B cell (primary cell): ENCODE measurements at regions not wholly inside any gene's neighbourhood (a gene's known extent, or its start where the extent isn't known, plus 50 kb on each side); places are given as distances from the start of the nearest gene placed in this dataset.

ENCODE experiments used
- ATAC-seq: fragments of 200-7000 bp; cut with Tn5 transposase; one replicate; pipeline ENCODE4 v1.10.0; 2021; ENCODE audit warnings: low read depth, mild to moderate bottlenecking, moderate number of reproducible peaks, moderate library complexity
- CTCF ChIA-PET: fragments of 350-600 bp; sonication (Branson Sonifier 250); formaldehyde crosslinking; loops from one replicate; lab custom pipeline; 2021; ENCODE audit warnings: antibody characterized with exemption, inconsistent platforms; lab: Charles Lee
- POLR2A ChIA-PET: fragments of 350-600 bp; sonication (Branson Sonifier 250); formaldehyde crosslinking; loops from one replicate; lab custom pipeline; 2021; ENCODE audit warnings: antibody characterized with exemption; lab: Charles Lee
- DNase-seq: peaks from one replicate; pipeline ENCODE4 v3.0.0; 2013
- H2AFZ ChIP-seq: 2 replicates; pipeline ENCODE4 v1.6.1; 2012; ENCODE audit warnings: mild to moderate bottlenecking, low read depth, low read length; ENCODE audit not compliant: insufficient read depth, poor library complexity, severe bottlenecking
- H3K27ac ChIP-seq, 2 donors: 1 replicate in 1 of 2; 2 replicates in 1 of 2; pipeline ENCODE4 v1.5.1; 2012 to 2013; ENCODE audit warnings: low read length in 2 of 2, mild to moderate bottlenecking in 2 of 2, moderate library complexity in 1 of 2
- H3K27me3 ChIP-seq, 4 experiments: fragments of 200-600 bp in 1 of 4; sonication (generic) in 1 of 4; replicated peaks in 1 of 4; 1 replicate in 2 of 4; 2 replicates in 2 of 4; pipeline versions ENCODE4 v1.6.1 to v1.7.0; 2013 to 2016; ENCODE audit warnings: low read length in 3 of 4, mild to moderate bottlenecking in 2 of 4, mixed read lengths in 1 of 4, moderate library complexity in 1 of 4; ENCODE audit not compliant: insufficient read depth in 4 of 4, control insufficient read depth in 3 of 4; ENCODE audit errors: control extremely low read depth in 1 of 4
- H3K36me3 ChIP-seq, 2 experiments: replicated peaks in 1 of 2; 1 replicate in 1 of 2; 2 replicates in 1 of 2; pipeline versions ENCODE4 v1.6.1 to v1.7.1; 2013; ENCODE audit warnings: low read length in 1 of 2; ENCODE audit not compliant: insufficient read depth in 2 of 2, control insufficient read depth in 1 of 2; ENCODE audit errors: control extremely low read depth in 1 of 2, extremely low read depth in 1 of 2
- H3K4me1 ChIP-seq, 2 donors: fragments of 200-600 bp in 1 of 2; sonication (generic) in 1 of 2; 1 replicate in 1 of 2; 2 replicates in 1 of 2; pipeline versions ENCODE4 v1.5.1 to v1.6.1; 2013 to 2017; ENCODE audit warnings: low read length in 2 of 2; ENCODE audit not compliant: control insufficient read depth in 2 of 2, insufficient read depth in 2 of 2
- H3K4me2 ChIP-seq: replicated peaks from 2 replicates; pipeline ENCODE3; 2012; ENCODE audit warnings: mild to moderate bottlenecking, low read depth, low read length; ENCODE audit not compliant: poor library complexity, severe bottlenecking
- H3K4me3 ChIP-seq, 5 experiments: fragments of 200-600 bp in 1 of 5; sonication (generic) in 1 of 5; 1 replicate in 3 of 5; 2 replicates in 2 of 5; pipeline versions ENCODE4 v1.5.1 to v1.7.0; 2011 to 2016; ENCODE audit warnings: low read length in 4 of 5, mild to moderate bottlenecking in 4 of 5, low read depth in 2 of 5, control low read depth in 1 of 5, moderate library complexity in 1 of 5; ENCODE audit not compliant: insufficient read depth in 1 of 5; ENCODE audit errors: control extremely low read depth in 1 of 5, extremely low read depth in 1 of 5
- H3K79me2 ChIP-seq: fragments of 200-600 bp; sonication (generic); one replicate; pipeline ENCODE4 v1.6.0; 2016; ENCODE audit warnings: low read length; ENCODE audit not compliant: control insufficient read depth, insufficient read depth
- H3K9ac ChIP-seq: fragments of 200-600 bp; sonication (generic); 2 replicates; pipeline ENCODE4 v1.6.1; 2017; ENCODE audit warnings: mild to moderate bottlenecking, low read length, moderate library complexity
- H3K9me3 ChIP-seq, 3 donors: one replicate each; pipeline versions ENCODE4 v1.6.1 to v1.7.1; 2013; ENCODE audit warnings: low read length in 2 of 3; ENCODE audit not compliant: control insufficient read depth in 2 of 3, insufficient read depth in 1 of 3; ENCODE audit errors: control extremely low read depth in 1 of 3
- H4K20me1 ChIP-seq: 2 replicates; pipeline ENCODE4 v1.6.0; 2012; ENCODE audit warnings: mild to moderate bottlenecking, low read length; ENCODE audit not compliant: insufficient read depth, control insufficient read depth, poor library complexity, severe bottlenecking
- H3K27ac Mint-ChIP-seq: one replicate; pipeline ENCODE4 v1.8.0; 2021; ENCODE audit warnings: mixed read lengths
- H3K27me3 Mint-ChIP-seq: one replicate; pipeline ENCODE4 v1.8.0; 2021; ENCODE audit warnings: mixed read lengths
- H3K4me1 Mint-ChIP-seq: one replicate; pipeline ENCODE4 v1.8.0; 2021; ENCODE audit warnings: mixed read lengths
- H3K4me3 Mint-ChIP-seq: one replicate; pipeline ENCODE4 v1.8.0; 2021; ENCODE audit warnings: mixed read lengths
- H3K9me3 Mint-ChIP-seq: one replicate; pipeline ENCODE4 v1.8.0; 2022; ENCODE audit warnings: mixed read lengths; ENCODE audit not compliant: insufficient read depth
- EZH2 ChIP-seq: IDR thresholded peaks from 2 replicates; pipeline ENCODE4 v1.6.1; 2012; ENCODE audit warnings: borderline replicate concordance, low read depth, mild to moderate bottlenecking, moderate library complexity, low read length; ENCODE audit not compliant: insufficient read depth, poor library complexity, severe bottlenecking
- WGBS: methylation state at CpG from one replicate; pipeline ENCODE4 v1.1.5; 2013; ENCODE audit warnings: missing lambda C conversion rate; ENCODE audit not compliant: insufficient coverage; 5-methylcytosine and 5-hydroxymethylcytosine counted together
- intact Hi-C: fragments of 100-400 bp; cut with micrococcal nuclease; formaldehyde crosslinking; loops from one replicate; pipeline ENCODE4 v1.10.0; 2022
- TF ChIP-seq, protein P1 (sequence below): fragments of 200-600 bp; IDR thresholded peaks from one replicate; pipeline ENCODE4 v1.8.0; 2022; ENCODE audit warnings: antibody characterized with exemption, mild to moderate bottlenecking

DNA sequence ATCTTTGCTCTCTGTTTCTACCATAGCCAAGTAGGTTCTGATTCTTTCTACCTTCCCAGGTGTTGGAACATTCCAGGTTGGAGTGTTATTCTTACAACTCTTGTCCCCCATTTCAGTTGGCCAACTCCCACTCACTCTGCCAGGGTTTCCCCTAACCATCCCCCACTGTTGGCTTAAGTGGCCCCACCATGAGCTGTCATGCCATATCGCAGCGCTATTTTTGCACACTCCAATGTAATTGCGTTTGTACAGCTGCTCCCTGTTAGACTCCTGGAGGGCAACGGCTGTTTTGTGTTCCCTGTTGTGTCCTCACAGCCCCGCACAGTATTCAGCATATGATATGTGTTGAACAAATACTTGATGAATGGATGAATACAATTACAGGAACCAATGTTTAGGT, 117.7 kb upstream of the ETS2 start:
- no peak overlapping the region for H3K4me3 ChIP-seq
- no peak overlapping the region for H3K27ac ChIP-seq
- Mint-ChIP-seq H3K4me1 (no peaks in the 10 kb centered on the region), H3K27me3 (peaks cover 10% of the 10 kb centered on the region), H3K27ac (no peak overlapping the region), H3K9me3 (no peaks in the 10 kb centered on the region), H3K4me3 (no peak overlapping the region)
- POLR2A ChIA-PET = no interaction called here
- ATAC-seq (no peak), DNase-seq (no peak)
- 98% methylated on average over 4 of the region's 5 CpGs for WGBS
- no peaks in the 10 kb centered on the region for H3K79me2 ChIP-seq
- CTCF ChIA-PET = no interaction called here
- no peak overlapping the region for H2AFZ ChIP-seq
- no peak overlapping the region for H3K9ac ChIP-seq
- no peak for TF ChIP-seq EZH2
- TF ChIP-seq, protein P1, sequence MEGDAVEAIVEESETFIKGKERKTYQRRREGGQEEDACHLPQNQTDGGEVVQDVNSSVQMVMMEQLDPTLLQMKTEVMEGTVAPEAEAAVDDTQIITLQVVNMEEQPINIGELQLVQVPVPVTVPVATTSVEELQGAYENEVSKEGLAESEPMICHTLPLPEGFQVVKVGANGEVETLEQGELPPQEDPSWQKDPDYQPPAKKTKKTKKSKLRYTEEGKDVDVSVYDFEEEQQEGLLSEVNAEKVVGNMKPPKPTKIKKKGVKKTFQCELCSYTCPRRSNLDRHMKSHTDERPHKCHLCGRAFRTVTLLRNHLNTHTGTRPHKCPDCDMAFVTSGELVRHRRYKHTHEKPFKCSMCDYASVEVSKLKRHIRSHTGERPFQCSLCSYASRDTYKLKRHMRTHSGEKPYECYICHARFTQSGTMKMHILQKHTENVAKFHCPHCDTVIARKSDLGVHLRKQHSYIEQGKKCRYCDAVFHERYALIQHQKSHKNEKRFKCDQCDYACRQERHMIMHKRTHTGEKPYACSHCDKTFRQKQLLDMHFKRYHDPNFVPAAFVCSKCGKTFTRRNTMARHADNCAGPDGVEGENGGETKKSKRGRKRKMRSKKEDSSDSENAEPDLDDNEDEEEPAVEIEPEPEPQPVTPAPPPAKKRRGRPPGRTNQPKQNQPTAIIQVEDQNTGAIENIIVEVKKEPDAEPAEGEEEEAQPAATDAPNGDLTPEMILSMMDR = no peak
- intact Hi-C loops = no loop called here
- peaks cover 0 to 4% (median 0%) of the 10 kb centered on the region in 3 donors for H3K9me3 ChIP-seq
- no peaks in the 10 kb centered on the region for H3K27me3 ChIP-seq
- no peaks in the 10 kb centered on the region for H3K36me3 ChIP-seq
- no peaks in the 10 kb centered on the region for H3K4me1 ChIP-seq
- no peak overlapping the region for H3K4me2 ChIP-seq
- H4K20me1 ChIP-seq = no peaks in the 10 kb centered on the region

DNA sequence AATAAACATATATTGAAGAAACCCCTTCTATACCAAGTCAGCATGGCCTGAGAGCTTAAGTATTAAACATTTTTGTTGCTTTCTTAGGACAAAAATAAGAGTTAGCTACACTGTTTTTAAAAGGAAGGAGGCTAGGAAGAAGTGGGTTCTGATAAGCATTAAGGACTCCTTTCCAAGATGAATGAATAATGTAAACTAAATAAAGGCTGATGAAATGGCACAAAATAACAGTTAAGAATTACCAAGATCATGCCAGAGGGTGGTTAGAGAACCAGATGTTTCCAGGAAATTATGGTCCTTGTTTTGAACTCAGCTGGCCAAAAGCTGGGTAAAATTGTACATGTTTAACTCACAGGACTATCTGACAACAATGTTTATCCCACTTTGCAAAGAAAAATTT, 114.1 kb upstream of the ETS2 start:
- H3K4me3 ChIP-seq = no peak overlapping the region
- TF ChIP-seq, protein P1 = no peak
- TF ChIP-seq EZH2 = no peak
- no peak overlapping the region for H3K4me2 ChIP-seq
- CTCF ChIA-PET = no interaction called here
- no peaks in the 10 kb centered on the region for H3K9me3 ChIP-seq
- H3K27ac ChIP-seq = no peak overlapping the region
- H3K9ac ChIP-seq = no peak overlapping the region
- Mint-ChIP-seq H3K27ac (no peak overlapping the region), H3K9me3 (peaks cover 2% of the 10 kb centered on the region), H3K4me3 (no peak overlapping the region), H3K27me3 (peaks cover 19% of the 10 kb centered on the region), H3K4me1 (no peaks in the 10 kb centered on the region)
- H3K79me2 ChIP-seq = no peaks in the 10 kb centered on the region
- intact Hi-C loops = no loop called here
- no peak for ATAC-seq
- DNase-seq = no peak
- POLR2A ChIA-PET = no interaction called here
- H3K4me1 ChIP-seq = no peaks in the 10 kb centered on the region
- no peaks in the 10 kb centered on the region for H3K36me3 ChIP-seq
- H3K27me3 ChIP-seq = no peaks in the 10 kb centered on the region
- no peaks in the 10 kb centered on the region for H4K20me1 ChIP-seq
- no peak overlapping the region for H2AFZ ChIP-seq
